ENCODE measurements at regions not wholly inside any gene's neighbourhood (a gene's known extent, or its start where the extent isn't known, plus 50 kb on each side); places are given as distances from the start of the nearest gene placed in this dataset.

DNA sequence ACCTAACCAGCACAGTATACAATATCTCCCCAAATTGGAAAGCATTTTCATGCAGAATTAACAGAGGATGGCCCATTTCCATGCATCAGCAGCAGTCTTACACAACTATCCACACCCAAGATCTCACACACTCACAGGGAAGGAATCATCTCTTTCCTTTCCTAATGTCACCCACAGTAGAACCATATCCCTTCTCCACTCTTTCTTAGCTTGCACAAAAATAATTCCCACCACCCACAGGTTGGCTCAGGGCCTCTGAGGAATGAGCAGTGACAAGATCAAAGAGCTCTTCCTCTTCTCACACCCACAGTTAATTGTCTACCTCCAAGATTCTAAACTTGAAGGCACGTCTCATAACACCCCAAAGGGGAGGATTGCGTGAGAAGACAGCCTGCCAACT lies 217.7 kb upstream of the VEGFC start:
- no peak for TF ChIP-seq FOXP2 (optimal IDR thresholded peaks at IDR 0.05; ENCODE audit: borderline replicate concordance, extremely low read depth, extremely low read length, insufficient read depth)

GRCh38 chr4:177012918-177013545 lies 220.3 kb upstream of the VEGFC start:
- no peak for TF ChIP-seq REST (IDR thresholded peaks at IDR 0.05; ENCODE audit: insufficient read depth in 1 of 2, low read depth in 2 of 2, low read length in 2 of 2)
- no peak for TF ChIP-seq FOXP2 (optimal IDR thresholded peaks at IDR 0.05; ENCODE audit: borderline replicate concordance, extremely low read depth, extremely low read length, insufficient read depth)
- no peak for TF ChIP-seq SIN3A (IDR thresholded peaks at IDR 0.05; ENCODE audit: borderline replicate concordance, insufficient read depth, low read length)
- no peak for TF ChIP-seq TAF1 (IDR thresholded peaks at IDR 0.05; ENCODE audit: borderline replicate concordance, insufficient read depth, low read length)
- TF ChIP-seq POLR2AphosphoS5 (IDR thresholded peaks at IDR 0.05; ENCODE audit: low read depth, low read length), result no peak

DNA sequence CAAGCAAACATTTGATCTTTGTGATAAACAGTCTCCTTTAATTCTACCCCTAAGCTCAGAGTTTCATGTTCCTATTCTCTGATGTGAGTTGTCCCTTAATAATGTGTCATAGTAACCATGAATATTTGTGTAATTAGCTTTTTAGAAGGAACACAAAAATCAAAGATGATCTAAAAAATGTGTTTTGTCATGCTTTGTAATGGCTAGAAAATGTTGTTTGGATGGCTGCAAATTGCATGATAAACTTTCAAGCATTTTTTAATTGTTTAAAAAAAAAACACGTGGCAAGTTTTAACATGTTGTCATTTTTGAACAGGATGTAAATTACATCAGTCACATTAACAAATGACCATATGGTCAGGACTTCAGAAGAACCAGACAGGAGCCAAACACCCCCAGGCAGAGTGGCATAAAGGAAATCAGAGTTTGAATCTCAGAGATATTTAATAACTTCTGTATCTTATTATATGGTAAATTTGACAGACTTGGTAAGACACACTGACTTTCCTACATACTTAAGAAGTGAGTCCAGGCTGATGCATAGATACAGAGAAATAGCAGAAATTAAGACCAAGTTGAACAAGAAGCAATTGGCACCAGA lies 223.9 kb upstream of the VEGFC start:
- TF ChIP-seq POLR2AphosphoS5 (IDR thresholded peaks at IDR 0.05; ENCODE audit: low read depth, low read length) (no peak), REST (IDR thresholded peaks at IDR 0.05; ENCODE audit: insufficient read depth in 1 of 2, low read depth in 2 of 2, low read length in 2 of 2) (no peak), TAF1 (IDR thresholded peaks at IDR 0.05; ENCODE audit: borderline replicate concordance, insufficient read depth, low read length) (no peak), FOXP2 (optimal IDR thresholded peaks at IDR 0.05; ENCODE audit: borderline replicate concordance, extremely low read depth, extremely low read length, insufficient read depth) (no peak), SIN3A (IDR thresholded peaks at IDR 0.05; ENCODE audit: borderline replicate concordance, insufficient read depth, low read length) (no peak)

- TF ChIP-seq TAF1 (IDR thresholded peaks at IDR 0.05; ENCODE audit: borderline replicate concordance, insufficient read depth, low read length) (no peak), FOXP2 (optimal IDR thresholded peaks at IDR 0.05; ENCODE audit: borderline replicate concordance, extremely low read depth, extremely low read length, insufficient read depth) (no peak), SIN3A (IDR thresholded peaks at IDR 0.05; ENCODE audit: borderline replicate concordance, insufficient read depth, low read length) (no peak), POLR2AphosphoS5 (IDR thresholded peaks at IDR 0.05; ENCODE audit: low read depth, low read length) (no peak), REST (IDR thresholded peaks at IDR 0.05; ENCODE audit: insufficient read depth in 1 of 2, low read depth in 2 of 2, low read length in 2 of 2) (no peak)
Measured at GRCh38 chr4:177023951-177024350, 231.2 kb upstream of the VEGFC start.

DNA sequence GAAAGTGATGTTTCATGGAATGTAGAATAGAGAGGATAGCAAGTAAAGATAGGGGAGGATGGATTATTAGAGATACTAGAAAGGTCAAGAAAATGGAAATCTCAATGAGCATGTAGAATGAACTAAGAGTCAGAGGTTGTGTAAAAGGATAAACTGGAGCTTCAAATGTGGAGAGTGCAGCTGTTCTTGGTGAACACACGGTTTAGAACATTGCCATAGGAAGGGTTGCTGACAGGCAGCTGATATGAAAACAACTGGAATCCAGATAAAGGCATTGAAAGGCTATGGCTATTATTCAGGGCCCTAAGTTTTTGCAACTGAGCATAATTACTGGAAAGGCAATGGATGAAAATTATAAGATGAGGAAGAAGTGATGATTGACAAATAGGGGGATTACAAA lies 239.6 kb upstream of the VEGFC start:
- TF ChIP-seq REST (IDR thresholded peaks at IDR 0.05; ENCODE audit: insufficient read depth in 1 of 2, low read depth in 2 of 2, low read length in 2 of 2), result no peak
- TF ChIP-seq POLR2AphosphoS5 (IDR thresholded peaks at IDR 0.05; ENCODE audit: low read depth, low read length), result no peak
- TF ChIP-seq SIN3A (IDR thresholded peaks at IDR 0.05; ENCODE audit: borderline replicate concordance, insufficient read depth, low read length), result no peak
- TF ChIP-seq FOXP2 (optimal IDR thresholded peaks at IDR 0.05; ENCODE audit: borderline replicate concordance, extremely low read depth, extremely low read length, insufficient read depth), result no peak
- no peak for TF ChIP-seq TAF1 (IDR thresholded peaks at IDR 0.05; ENCODE audit: borderline replicate concordance, insufficient read depth, low read length)

Measured in PFSK-1 (cell line).